ENCODE measurements at regions not wholly inside any gene's neighbourhood (a gene's known extent, or its start where the extent isn't known, plus 50 kb on each side); places are given as distances from the start of the nearest gene placed in this dataset.

GRCh38 chr2:66691031-66691965, 256.4 kb downstream of the MEIS1 start:
- Histone ChIP-seq H3K9me3 (replicated peaks; ENCODE audit: insufficient read depth, low read length) (no peaks in the 10 kb centered on the region), H3K27ac (ENCODE audit: low read length) (no peak overlapping the region), H3K4me2 (ENCODE audit: low read depth, low read length) (no peak overlapping the region), H4K20me1 (ENCODE audit: insufficient read depth, low read length) (no peaks in the 10 kb centered on the region), H3K4me1 (ENCODE audit: low read length) (no peaks in the 10 kb centered on the region), H3F3A (ENCODE audit: insufficient read depth, low read length) (no peaks in the 10 kb centered on the region), H2AFZ (ENCODE audit: low read length) (no peak overlapping the region), H3K4me3 (ENCODE audit: low read length) (no peak overlapping the region), H3K27me3 (replicated peaks; ENCODE audit: insufficient read depth, low read length) (no peaks in the 10 kb centered on the region), H3K36me3 (replicated peaks; ENCODE audit: insufficient read depth, low read length) (no peaks in the 10 kb centered on the region), H3K79me2 (ENCODE audit: low read length) (no peaks in the 10 kb centered on the region), H3K9me2 (replicated peaks; ENCODE audit: insufficient read depth, low read length) (no peaks in the 10 kb centered on the region), H3K9ac (ENCODE audit: low read length) (no peak overlapping the region)
- TF ChIP-seq, protein P1, sequence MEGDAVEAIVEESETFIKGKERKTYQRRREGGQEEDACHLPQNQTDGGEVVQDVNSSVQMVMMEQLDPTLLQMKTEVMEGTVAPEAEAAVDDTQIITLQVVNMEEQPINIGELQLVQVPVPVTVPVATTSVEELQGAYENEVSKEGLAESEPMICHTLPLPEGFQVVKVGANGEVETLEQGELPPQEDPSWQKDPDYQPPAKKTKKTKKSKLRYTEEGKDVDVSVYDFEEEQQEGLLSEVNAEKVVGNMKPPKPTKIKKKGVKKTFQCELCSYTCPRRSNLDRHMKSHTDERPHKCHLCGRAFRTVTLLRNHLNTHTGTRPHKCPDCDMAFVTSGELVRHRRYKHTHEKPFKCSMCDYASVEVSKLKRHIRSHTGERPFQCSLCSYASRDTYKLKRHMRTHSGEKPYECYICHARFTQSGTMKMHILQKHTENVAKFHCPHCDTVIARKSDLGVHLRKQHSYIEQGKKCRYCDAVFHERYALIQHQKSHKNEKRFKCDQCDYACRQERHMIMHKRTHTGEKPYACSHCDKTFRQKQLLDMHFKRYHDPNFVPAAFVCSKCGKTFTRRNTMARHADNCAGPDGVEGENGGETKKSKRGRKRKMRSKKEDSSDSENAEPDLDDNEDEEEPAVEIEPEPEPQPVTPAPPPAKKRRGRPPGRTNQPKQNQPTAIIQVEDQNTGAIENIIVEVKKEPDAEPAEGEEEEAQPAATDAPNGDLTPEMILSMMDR (IDR thresholded peaks at IDR 0.05; ENCODE audit: low read length) = no peak
- no peak for TF ChIP-seq EZH2phosphoT487 (IDR thresholded peaks at IDR 0.05; ENCODE audit: low read length)
- TF ChIP-seq EZH2 (optimal IDR thresholded peaks at IDR 0.05; ENCODE audit: low read depth, low read length) = no peak
- no peak for DNase-seq

DNA sequence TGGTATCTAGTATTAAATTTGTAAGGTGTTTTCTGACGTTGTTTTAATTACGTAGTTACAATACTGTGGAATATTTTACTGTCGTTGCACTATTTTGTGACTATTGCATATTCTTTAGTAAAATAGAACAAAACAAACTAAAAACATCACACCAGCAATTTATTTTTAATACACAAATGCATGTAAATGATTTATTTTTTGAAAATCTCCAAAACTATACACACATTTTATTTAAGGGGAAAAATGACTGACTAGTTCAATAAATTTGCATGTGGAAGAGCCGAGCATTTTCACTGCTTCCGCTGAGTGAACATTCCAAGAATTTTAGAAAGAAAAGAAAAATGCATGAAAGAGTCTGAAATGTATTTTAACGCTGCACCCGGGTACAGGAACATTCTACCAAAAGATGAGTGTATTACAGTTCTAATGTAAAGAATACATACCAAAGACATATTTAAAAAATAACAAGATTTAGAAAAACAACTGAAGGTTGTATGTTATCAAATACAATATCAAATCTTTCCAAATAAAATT, 257.7 kb downstream of the MEIS1 start:
- Histone ChIP-seq H3K27ac (ENCODE audit: low read length) (no peak overlapping the region), H3K79me2 (ENCODE audit: low read length) (no peaks in the 10 kb centered on the region), H3K27me3 (replicated peaks; ENCODE audit: insufficient read depth, low read length) (no peaks in the 10 kb centered on the region), H3K9me3 (replicated peaks; ENCODE audit: insufficient read depth, low read length) (no peaks in the 10 kb centered on the region), H4K20me1 (ENCODE audit: insufficient read depth, low read length) (no peaks in the 10 kb centered on the region), H2AFZ (ENCODE audit: low read length) (no peak overlapping the region), H3F3A (ENCODE audit: insufficient read depth, low read length) (no peaks in the 10 kb centered on the region), H3K4me2 (ENCODE audit: low read depth, low read length) (no peak overlapping the region), H3K9ac (ENCODE audit: low read length) (no peak overlapping the region), H3K4me1 (ENCODE audit: low read length) (no peaks in the 10 kb centered on the region), H3K4me3 (ENCODE audit: low read length) (no peak overlapping the region), H3K36me3 (replicated peaks; ENCODE audit: insufficient read depth, low read length) (no peaks in the 10 kb centered on the region), H3K9me2 (replicated peaks; ENCODE audit: insufficient read depth, low read length) (no peaks in the 10 kb centered on the region)
- DNase-seq = no peak
- TF ChIP-seq, protein P1 (IDR thresholded peaks at IDR 0.05; ENCODE audit: low read length) = no peak
- TF ChIP-seq EZH2 (optimal IDR thresholded peaks at IDR 0.05; ENCODE audit: low read depth, low read length) = no peak
- no peak for TF ChIP-seq EZH2phosphoT487 (IDR thresholded peaks at IDR 0.05; ENCODE audit: low read length)

DNA sequence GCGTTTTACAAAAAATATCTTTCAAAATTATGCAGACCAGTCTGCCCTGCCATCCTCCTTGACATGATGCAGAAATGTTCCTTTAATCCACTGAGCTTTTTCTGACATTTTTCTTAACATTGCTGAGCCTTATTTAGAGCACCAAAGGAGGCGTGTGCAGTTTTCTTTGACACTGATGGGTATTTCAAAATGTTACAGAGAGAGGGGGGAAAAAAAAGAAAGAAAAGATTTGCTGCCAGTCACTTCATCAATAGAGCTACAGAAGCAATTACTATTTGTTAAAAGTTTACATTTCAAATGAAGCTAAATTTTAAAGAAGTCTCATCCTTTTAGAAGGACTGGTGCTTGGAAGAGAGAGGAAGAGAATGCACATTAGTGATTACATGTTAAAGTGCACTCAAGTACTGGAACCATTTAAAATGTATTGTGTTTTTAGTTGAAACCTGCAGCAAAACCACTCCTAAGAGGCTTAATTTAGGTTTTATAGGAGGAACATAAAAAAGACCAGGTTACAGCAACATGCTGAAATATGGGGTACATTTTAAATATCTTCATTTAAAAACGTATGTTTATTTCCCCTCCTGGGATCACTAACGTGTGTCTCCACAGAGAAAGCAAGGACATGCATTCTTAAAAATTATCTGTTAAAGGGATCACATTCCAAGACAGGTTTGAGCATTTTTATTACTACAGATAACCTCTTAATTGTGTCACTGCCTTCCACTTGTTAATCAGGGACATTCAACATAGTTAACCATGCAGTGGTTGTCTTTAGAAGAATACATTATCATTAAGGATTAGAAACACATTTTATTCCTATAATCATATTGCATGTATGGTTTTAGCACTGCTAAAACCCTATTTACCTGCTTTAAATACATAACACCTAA, 258.4 kb downstream of the MEIS1 start:
- Histone ChIP-seq H3K4me1 (ENCODE audit: low read length) (no peaks in the 10 kb centered on the region), H3K4me3 (ENCODE audit: low read length) (no peak overlapping the region), H3K27me3 (replicated peaks; ENCODE audit: insufficient read depth, low read length) (no peaks in the 10 kb centered on the region), H3K79me2 (ENCODE audit: low read length) (no peaks in the 10 kb centered on the region), H3K9me3 (replicated peaks; ENCODE audit: insufficient read depth, low read length) (no peaks in the 10 kb centered on the region), H3K4me2 (ENCODE audit: low read depth, low read length) (no peak overlapping the region), H3K36me3 (replicated peaks; ENCODE audit: insufficient read depth, low read length) (no peaks in the 10 kb centered on the region), H3K27ac (ENCODE audit: low read length) (no peak overlapping the region), H2AFZ (ENCODE audit: low read length) (no peak overlapping the region), H3F3A (ENCODE audit: insufficient read depth, low read length) (no peaks in the 10 kb centered on the region), H3K9ac (ENCODE audit: low read length) (no peak overlapping the region), H4K20me1 (ENCODE audit: insufficient read depth, low read length) (no peaks in the 10 kb centered on the region), H3K9me2 (replicated peaks; ENCODE audit: insufficient read depth, low read length) (no peaks in the 10 kb centered on the region)
- no peak for TF ChIP-seq EZH2 (optimal IDR thresholded peaks at IDR 0.05; ENCODE audit: low read depth, low read length)
- TF ChIP-seq EZH2phosphoT487 (IDR thresholded peaks at IDR 0.05; ENCODE audit: low read length) = no peak
- TF ChIP-seq, protein P1 (IDR thresholded peaks at IDR 0.05; ENCODE audit: low read length) = no peak
- DNase-seq = no peak

All from MM.1S (cell line).